Ovary (tissue), 3 donors: ENCODE measurements at regions not wholly inside any gene's neighbourhood (a gene's known extent, or its start where the extent isn't known, plus 50 kb on each side); places are given as distances from the start of the nearest gene placed in this dataset.

Source experiments
- CTCF ChIP-seq, 3 donors: fragments of 450-650 bp in 2 of 3; fragments of 200-600 bp in 1 of 3; IDR thresholded peaks; one replicate each; pipeline versions ENCODE4 v1.5.1 to v1.8.0; 2016 to 2022; ENCODE audit warnings: antibody characterized with exemption in 3 of 3, mild to moderate bottlenecking in 1 of 3
- EP300 ChIP-seq: sonication (generic); formaldehyde crosslinking; IDR thresholded peaks from one replicate; pipeline ENCODE4 v1.6.1; 2017; ENCODE audit warnings: antibody characterized with exemption
- donor health status: DM: no; HTN: no; CAD: no.

DNA sequence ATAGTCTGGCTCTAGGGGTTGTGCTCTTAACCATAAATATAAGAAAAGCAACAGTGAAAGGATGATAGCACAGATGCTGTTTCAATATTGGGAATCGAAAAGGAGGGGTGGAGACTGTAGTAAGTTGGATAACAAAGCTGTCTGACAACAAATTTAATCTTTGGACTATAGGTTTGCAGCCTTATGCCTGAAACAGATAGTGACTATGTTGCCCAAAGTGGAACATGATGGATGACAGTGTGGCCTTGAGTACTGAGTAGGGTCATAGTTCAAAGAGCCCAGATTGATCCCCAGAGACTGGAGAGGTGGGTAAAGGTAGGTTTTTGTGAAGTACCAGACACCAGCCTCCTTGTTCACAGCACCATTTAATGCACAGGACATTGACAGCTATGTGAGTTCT, 144.0 kb upstream of the PALMD start:
- TF ChIP-seq EP300 (no peak), CTCF (IDR thresholded peaks at IDR 0.05) (no peak)
